ENCODE measurements at regions not wholly inside any gene's neighbourhood (a gene's known extent, or its start where the extent isn't known, plus 50 kb on each side); places are given as distances from the start of the nearest gene placed in this dataset.

DNA sequence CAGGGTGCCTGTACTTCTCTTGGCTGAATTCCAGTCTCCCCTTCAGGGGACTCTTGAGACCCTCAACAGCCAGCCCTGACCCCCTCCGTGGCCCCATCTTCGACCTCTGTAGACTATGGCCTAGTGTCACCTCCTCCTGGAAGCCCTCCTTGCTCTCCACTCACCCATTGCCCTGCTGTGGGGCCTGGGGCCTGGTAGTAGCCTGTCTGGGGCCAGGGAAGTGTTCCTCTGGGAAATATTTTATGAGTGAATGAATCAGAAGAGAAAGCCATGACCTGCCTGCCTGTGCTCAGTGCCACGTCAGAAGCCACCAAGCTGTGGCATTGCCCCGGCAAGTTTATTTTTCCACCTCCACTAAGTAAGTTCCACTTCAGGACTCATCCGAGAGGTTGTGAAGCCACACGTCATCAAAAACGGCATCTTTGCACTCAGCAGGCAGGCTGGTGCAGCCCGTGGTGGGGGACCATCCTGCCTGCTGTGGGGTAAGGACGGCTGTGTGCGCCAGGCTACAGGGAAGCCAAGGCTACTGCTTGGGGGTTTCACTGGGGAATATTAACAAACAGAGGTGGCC lies 59.6 kb upstream of the PPARA start:
- no peak for DNase-seq (ENCODE audit: low spot score)

DNA sequence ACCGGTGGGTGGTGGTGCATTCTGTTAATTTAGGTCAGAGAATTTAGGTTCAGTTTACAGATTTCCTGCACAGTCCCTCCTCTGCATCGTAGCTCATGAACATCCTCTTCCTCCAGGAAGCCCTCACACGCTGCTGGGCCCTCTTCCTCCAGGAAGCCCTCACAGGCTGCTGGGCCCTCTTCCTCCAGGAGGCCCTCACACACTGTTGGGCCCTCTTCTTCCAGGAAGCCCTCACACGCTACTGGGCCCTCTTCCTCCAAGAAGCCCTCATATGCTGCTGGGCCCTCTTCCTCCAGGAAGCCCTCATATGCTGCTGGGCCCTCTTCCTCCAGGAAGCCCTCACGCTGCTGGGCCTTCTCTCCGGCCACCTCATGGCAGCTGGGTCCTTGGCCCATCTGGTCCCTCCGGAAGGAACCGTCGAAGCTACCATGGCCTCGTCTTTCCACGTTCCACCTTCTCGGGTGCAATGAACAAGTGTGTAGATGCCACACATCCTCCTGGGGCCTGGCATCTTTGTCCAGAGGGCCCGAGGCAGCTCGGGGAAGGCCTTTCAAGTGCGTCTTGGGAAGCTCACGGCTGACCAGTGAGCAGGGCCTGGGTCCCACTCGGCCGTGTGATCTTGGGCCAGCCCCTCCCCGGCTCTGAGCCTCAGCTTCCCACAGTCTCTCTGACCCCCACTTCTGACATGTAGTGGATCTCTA lies 58.9 kb upstream of the PPARA start:
- no peak for DNase-seq (ENCODE audit: low spot score)

DNA sequence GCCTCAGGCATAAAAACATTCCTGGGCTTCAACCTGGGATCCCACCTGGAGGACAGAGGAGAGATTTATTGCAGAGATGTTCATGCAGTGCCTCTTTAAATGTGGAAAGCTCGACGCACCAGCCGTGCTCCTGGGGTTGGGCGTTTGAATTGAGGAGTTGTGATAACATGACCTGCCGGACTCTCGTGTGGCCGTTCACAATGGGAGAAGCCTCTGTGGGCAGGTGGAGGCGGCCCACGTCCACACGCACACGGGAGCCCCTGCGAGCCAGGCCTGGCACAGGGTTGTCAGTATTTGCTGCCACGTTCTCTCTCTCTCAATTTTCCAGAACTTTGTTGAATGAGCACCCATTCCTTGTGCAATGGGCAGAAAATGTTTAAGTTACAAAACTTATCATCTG lies 58.3 kb upstream of the PPARA start:
- DNase-seq (ENCODE audit: low spot score): no peak

DNA sequence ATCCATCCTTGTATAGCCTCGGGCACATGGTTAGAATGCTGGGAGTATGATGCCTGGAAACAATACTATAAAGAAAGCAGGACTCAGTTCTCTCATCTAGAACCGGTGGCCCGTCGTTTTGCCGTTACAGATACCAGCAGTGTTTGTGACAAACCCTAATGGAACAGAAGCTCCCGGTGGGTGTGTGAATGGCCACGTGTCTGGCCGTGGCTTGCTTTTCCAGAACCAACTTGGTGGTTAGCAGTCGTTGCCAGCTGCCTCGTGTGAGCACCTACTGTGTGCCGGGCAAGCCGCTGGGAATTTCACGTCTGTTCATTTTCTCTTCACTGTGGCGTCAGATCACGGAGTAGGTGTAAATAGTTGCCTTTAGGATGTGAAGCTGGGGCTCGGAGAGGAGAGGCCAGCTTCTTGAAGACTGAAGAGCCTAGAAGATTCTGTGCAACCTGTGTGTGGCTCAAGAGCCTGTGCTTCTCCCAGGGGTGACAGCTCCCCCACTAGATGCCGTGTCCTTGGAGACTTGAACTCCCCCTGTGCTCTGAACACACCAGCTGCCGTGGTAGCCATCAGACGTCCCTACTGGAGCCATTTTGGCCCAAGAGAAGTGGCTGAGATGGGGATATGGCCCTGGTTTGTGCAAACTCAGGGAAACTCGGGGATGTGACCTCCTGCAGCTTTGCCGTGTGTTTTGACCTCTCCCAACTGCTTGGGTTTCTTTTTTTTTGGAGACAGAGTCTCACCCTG lies 57.5 kb upstream of the PPARA start:
- no peak for DNase-seq (ENCODE audit: low spot score)

DNA sequence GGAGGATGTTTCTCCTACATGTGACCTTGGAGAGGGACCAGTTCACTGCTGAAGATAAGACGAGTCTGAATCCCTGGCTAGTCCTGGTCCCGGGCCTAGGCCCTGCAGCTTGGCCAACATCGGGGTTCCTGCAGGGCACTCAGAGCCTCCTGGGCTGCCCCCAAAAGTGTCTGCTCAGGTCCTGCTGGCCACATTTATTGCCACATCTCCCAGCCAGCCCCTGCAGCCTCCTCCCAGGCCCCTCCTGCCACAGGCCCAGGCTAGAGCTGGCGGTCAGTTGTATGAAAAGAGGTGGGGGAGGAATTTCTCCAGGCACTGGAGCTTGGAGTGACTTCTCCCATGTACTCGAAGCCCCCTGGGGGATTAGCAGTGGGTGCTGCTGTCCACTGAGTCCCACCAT lies 56.5 kb upstream of the PPARA start:
- no peak for DNase-seq (ENCODE audit: low spot score)

DNA sequence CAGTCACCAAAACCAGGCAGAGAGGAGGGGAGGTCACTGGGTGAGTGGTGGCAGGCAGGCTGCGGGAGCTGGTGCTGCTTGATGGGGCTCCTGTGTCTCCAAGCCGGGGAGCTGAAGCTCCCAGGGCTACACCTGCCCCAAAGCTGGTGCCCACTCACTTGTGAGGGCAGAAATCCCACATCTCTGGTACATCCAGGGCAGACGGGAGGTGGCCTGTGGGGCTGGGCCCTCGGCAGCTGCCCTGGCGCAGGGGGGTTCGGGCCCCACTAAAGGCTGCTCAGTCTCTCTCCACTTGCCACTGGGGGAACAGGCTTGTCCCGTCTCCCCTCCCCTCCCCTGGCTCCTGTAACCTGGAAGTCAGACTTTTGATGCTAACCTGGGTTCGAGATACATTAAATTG lies 55.6 kb upstream of the PPARA start:
- no peak for DNase-seq (ENCODE audit: low spot score)

DNA sequence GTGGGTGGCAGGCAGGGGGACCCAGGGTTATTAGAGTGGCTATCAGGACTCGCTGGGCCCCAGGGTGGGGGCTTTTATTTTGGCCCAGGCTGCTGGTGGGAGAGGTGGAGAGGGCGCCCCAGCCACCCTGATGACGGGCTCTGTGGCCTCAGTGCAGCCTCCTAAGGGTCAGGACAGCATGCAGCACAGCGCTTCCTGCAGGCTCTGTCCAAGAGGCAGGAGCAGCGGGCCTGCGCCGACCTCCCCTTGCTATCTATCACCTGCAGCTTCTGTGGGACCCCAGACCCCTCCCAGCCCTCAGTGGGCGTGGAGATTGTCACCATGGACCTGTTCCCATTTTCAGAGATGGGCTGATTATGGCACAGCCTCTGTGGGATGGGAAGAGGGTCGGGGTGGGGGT lies 54.3 kb upstream of the PPARA start:
- no peak for DNase-seq (ENCODE audit: low spot score)

DNA sequence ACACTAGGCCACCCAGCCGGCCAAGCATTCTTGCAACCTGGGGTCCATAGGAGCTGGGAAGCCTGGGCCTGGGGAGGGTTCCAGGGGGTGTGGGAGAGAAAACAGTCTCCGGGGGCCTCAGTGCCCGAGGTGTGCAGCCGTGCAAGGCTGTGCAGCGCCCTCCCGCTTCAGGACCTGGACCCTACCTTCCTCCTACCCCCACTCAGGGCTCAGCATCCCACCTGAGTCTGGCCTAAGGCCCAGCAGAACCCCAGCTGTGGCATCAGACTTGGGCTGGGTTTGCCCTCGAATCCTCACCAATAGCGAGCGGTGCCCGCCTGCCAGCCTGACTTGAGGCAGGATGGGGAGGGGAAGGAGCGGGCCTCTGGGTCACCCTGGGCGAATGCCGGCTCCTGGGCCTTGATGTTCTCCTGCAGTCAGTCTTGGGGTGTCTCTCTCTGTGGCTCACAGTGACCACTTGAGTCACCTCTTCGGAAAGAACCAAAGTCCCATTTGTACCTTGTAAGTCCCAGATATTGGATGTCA lies 53.6 kb upstream of the PPARA start:
- DNase-seq (ENCODE audit: low spot score): no peak

DNA sequence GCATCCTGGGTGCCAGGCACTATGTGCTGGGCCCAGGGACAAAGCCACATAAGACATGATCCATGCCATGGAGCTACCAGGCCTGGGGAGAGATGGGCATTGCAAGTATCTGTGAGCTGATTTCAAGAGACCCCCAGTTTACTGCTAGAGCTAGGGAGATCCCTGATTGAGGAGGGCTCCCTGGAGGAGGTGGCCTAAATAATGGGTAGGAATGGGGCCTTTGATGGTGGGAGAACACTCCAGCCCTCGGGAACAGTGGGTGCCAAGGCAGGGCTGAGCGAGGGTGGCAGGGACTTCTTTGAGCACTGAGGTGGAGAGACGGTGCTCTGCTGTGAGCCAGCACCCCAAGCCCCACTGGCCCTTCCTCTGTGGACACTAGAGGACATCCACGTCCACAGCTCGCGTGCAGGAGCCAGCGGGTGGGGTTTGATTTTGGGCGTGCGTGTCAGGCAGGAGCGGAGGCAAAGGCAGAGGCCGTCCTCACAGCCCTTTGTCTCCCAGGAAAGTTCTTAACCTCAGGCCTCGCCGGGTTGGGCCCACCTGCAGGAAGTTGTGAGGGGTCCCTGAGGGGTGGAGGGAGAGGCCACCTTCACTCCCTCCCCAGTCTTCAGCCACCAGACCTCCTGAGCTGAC lies 52.9 kb upstream of the PPARA start:
- no peak for DNase-seq (ENCODE audit: low spot score)

DNA sequence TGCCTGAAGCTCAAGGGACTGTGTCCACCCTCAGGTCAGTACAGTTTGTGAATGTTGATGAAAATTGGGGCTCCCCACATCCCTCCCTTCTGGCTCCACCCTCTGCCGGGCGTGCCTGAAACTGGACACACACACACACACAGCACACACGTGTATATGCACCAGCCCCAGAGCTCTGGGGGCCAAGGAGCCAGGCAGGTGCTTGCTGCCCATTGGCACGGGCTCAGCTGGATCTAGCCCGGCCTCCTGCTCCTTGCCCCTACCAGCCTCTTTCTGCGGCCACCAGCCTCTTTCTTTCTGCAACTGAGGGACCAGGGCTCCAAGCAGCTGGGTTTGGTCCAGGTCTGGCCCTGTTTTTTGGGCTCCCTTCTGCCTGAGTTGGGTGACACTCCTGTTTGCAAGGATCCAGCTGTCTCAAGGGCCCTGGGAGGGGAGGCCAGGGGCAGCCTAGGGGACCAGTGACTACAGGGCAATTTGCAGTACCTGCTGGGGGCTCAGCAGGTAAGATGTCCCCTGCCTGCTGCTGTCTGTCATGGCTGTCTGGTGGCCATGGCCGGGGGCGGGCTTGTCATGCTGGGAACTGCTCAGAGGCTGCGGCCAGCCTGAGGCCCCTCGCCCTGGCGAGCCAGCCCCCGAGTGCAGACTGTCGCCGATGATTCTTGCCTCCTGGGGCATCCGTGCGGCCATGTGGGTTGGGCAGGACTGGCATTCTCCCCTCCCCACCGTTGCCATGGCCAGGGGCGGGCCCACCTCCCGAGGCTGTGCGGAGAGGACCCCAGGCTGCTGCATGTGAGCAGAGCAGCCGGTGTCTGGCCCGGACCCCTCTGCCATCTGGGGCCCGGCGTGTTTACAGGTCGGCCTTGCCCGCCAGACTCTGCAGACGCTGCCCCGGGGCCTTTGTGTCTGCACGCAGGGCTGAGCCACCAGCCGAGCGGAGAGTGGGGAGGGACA lies 51.5 kb upstream of the PPARA start:
- no peak for DNase-seq (ENCODE audit: low spot score)

DNA sequence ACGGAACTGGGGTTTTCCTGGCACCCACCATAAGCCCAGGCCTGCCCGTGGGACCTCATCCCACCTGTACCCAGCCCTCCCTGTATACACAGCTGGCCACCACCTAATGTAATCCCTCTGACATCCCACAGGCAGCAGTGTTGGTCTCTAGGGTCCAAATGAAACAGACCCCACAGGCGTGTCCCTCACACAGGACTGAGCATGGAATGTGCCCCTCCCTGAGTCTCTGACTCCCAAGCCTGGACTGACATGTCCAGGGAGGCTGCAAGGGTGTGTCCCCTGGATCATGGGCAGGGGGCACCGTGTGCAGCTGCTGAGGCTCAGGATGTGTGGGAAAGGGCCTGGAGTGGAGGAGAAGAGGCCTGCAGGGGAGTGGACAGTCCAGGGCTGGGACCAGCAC lies 50.6 kb upstream of the PPARA start:
- DNase-seq (ENCODE audit: low spot score): no peak

DNA sequence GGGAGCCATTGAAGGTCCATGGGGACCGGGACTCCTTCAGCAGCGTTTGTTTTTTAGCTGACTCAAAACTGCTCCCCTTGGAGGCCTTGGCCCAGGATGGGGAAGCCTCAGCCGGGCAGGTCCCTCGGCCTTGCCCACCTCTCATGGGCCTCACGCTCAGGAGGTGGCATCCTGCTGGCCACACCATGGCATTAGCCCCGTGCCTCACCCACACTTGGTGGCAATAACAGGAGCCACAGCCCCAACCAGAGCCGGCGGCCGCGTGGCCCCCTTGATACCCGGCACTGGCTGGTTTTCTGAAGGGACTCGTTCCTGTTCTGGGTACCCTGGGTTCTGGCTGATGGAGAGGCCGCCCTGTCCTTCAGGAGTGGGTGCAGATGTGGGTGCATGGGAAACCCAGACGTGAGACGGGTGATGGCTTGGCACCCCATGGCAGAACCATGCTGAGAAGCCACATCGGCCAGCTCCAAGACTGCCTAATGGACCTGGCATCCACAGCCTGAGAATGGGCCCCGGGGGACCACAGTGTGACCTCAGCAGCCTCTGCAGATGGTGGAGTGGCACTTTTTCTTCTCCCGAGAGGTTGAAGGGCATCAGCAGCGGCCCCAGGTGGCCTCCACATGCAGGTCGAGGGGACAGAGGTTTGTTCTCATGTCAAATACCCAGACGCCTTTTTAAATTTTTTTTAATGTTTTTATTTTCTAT lies 49.8 kb upstream of the PPARA start:
- no peak for DNase-seq (ENCODE audit: low spot score)
